ENCODE measurements at regions not wholly inside any gene's neighbourhood (a gene's known extent, or its start where the extent isn't known, plus 50 kb on each side); places are given as distances from the start of the nearest gene placed in this dataset.

GRCh38 chr20:43376831-43377230, 80.9 kb upstream of the SRSF6 start (continued):
- TF ChIP-seq CTCF (conservative IDR thresholded peaks at IDR 0.05; ENCODE audit: low read depth in 2 of 2): no peak
- TF ChIP-seq EZH2phosphoT487 (IDR thresholded peaks at IDR 0.05; ENCODE audit: unreplicated experiment): no peak
- TF ChIP-seq, protein P1, sequence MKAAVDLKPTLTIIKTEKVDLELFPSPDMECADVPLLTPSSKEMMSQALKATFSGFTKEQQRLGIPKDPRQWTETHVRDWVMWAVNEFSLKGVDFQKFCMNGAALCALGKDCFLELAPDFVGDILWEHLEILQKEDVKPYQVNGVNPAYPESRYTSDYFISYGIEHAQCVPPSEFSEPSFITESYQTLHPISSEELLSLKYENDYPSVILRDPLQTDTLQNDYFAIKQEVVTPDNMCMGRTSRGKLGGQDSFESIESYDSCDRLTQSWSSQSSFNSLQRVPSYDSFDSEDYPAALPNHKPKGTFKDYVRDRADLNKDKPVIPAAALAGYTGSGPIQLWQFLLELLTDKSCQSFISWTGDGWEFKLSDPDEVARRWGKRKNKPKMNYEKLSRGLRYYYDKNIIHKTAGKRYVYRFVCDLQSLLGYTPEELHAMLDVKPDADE (IDR thresholded peaks at IDR 0.05): no peak
- TF ChIP-seq REST (IDR thresholded peaks at IDR 0.05; ENCODE audit: unreplicated experiment): no peak

DNA sequence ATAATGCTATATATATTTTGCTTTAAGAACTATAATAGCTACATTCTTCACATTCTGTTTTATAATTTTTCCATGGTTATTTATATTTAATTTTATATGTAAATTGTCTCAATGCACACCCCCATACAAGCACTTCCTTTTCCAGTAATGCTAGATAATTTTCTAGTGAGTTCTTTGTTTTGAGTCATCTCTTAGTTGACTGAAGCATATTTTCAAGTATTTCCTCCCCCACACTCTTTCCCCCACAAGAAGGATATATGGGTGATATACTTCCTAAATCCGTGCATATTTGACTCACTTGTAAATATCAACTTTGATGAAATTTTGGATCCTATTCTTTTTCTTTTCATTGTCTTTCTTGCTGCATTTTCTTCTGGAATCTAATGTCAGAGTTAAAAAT, 82.1 kb upstream of the SRSF6 start:
- no peaks in the 10 kb centered on the region for H3K27me3 ChIP-seq (ENCODE audit: insufficient read depth)
- no peaks in the 10 kb centered on the region for H3K79me2 ChIP-seq (replicated peaks; ENCODE audit: insufficient read depth)
- no peaks in the 10 kb centered on the region for H4K20me1 ChIP-seq (replicated peaks; ENCODE audit: insufficient read depth)
- peaks cover 80% of the 10 kb centered on the region for H3K9me3 Mint-ChIP-seq
- ATAC-seq: no peak
- H3K27me3 Mint-ChIP-seq (ENCODE audit: insufficient read depth, low read depth, poor library complexity): peaks cover 2% of the 10 kb centered on the region
- H3K4me2 ChIP-seq: no peak overlapping the region
- no peak overlapping the region for H2AFZ ChIP-seq
- no peak overlapping the region for H3K4me3 Mint-ChIP-seq
- H3K9me2 ChIP-seq (ENCODE audit: insufficient read depth): no peaks in the 10 kb centered on the region
- no peak overlapping the region for H3K4me3 ChIP-seq
- H3K4me1 Mint-ChIP-seq: no peaks in the 10 kb centered on the region
- H3F3A ChIP-seq (replicated peaks; ENCODE audit: low read depth): no peaks in the 10 kb centered on the region
- no peak overlapping the region for H3K27ac Mint-ChIP-seq
- H3K36me3 ChIP-seq (ENCODE audit: insufficient read depth): no peaks in the 10 kb centered on the region; the same call in 1 of the 2 replicates
- H3K36me3 Mint-ChIP-seq (ENCODE audit: low read depth): peaks cover 5% of the 10 kb centered on the region
- no peak overlapping the region for H3K27ac ChIP-seq (ENCODE audit: low read depth)
- no peak for DNase-seq (ENCODE audit: low spot score)
- no peaks in the 10 kb centered on the region for H3K4me1 ChIP-seq (ENCODE audit: insufficient read depth)
- TF ChIP-seq ZNF331 (CRISPR knock-in tag; IDR thresholded peaks at IDR 0.05; ENCODE audit: low read depth) (no peak), EZH2 (IDR thresholded peaks at IDR 0.05; ENCODE audit: low read depth, unreplicated experiment) (no peak), ZNF462 (CRISPR knock-in tag; IDR thresholded peaks at IDR 0.05) (no peak), EZH2phosphoT487 (IDR thresholded peaks at IDR 0.05; ENCODE audit: unreplicated experiment) (no peak), ZNF114 (CRISPR knock-in tag; IDR thresholded peaks at IDR 0.05) (no peak), POLR2AphosphoS5 (IDR thresholded peaks at IDR 0.05; ENCODE audit: low read depth) (no peak)

All from GM23338 (cell line).